HCT116 (cell line): ENCODE measurements at regions not wholly inside any gene's neighbourhood (a gene's known extent, or its start where the extent isn't known, plus 50 kb on each side); places are given as distances from the start of the nearest gene placed in this dataset.

ENCODE experiments used
- ATAC-seq: fragments of 200-7000 bp; cut with Tn5 transposase; 2 replicates; pipeline ENCODE4 v1.9.1; 2020; ENCODE audit warnings: mild to moderate bottlenecking, moderate library complexity
- BruUV-seq: library from RNA; stranded (reverse); fragments of 400-500 nt; replicated peaks from 2 replicates; lab custom pipeline; 2021; lab: Mats Ljungman, UMichigan
- CTCF ChIA-PET: fragments of 300-600 bp; sonication (Branson Sonifier 250); formaldehyde crosslinking; loops from one replicate; lab custom pipeline; 2021; ENCODE audit warnings: antibody characterized with exemption; lab: Charles Lee
- POLR2A ChIA-PET: fragments of 300-600, 350-600 bp; sonication (Branson Sonifier 250); formaldehyde crosslinking; loops from one replicate; lab custom pipeline; 2021; ENCODE audit warnings: antibody characterized with exemption; lab: Charles Lee
- RAD21 ChIA-PET, 2 experiments: fragments of 300-600 bp; sonication (Branson Sonifier 250); formaldehyde crosslinking; loops; one replicate each; lab custom pipeline; 2023; ENCODE audit warnings: low total read pairs in 2 of 2; ENCODE audit not compliant: uncharacterized antibody in 2 of 2, unreplicated experiment in 2 of 2, low non-redundant PET in 1 of 2; lab: Charles Lee
- DNase-seq: peaks from one replicate; pipeline ENCODE4 v3.0.0-alpha.2; 2010; ENCODE audit warnings: low read depth, low spot score
- H2AFZ ChIP-seq: fragments of 200-600 bp; shearing (Covaris generic), sonication (generic); 2 replicates; pipeline ENCODE4 v1.6.1; 2017; ENCODE audit warnings: low read depth, mixed run types, mixed read lengths, antibody characterized with exemption, low read length; ENCODE audit not compliant: poor library complexity, severe bottlenecking
- H3K27ac ChIP-seq: 2 replicates; pipeline ENCODE4 v1.5.1; 2012; ENCODE audit warnings: low read depth, low read length
- H3K27me3 ChIP-seq: fragments of 200-600 bp; sonication (generic); 2 replicates; pipeline ENCODE4 v1.6.1; 2016; ENCODE audit warnings: mixed run types, low read length, mixed read lengths; ENCODE audit not compliant: insufficient read depth
- H3K36me3 ChIP-seq, 2 experiments: fragments of 200-500 bp in 1 of 2; fragments of 200-600 bp in 1 of 2; sonication (Bioruptor generic) in 1 of 2; sonication (generic) in 1 of 2; 2 replicates each; pipeline versions ENCODE4 v1.5.1 to v1.6.1; 2014 to 2016; ENCODE audit warnings: low read length in 2 of 2, inconsistent platforms in 1 of 2, mixed read lengths in 1 of 2, mixed run types in 1 of 2; ENCODE audit not compliant: insufficient read depth in 2 of 2, control insufficient read depth in 1 of 2
- H3K4me1 ChIP-seq, 2 experiments: fragments of 200-600 bp in 1 of 2; sonication (generic) in 1 of 2; 2 replicates each; pipeline versions ENCODE4 v1.5.1 to v1.6.1; 2012 to 2017; ENCODE audit warnings: low read length in 2 of 2, inconsistent platforms in 1 of 2, mild to moderate bottlenecking in 1 of 2, mixed read lengths in 1 of 2, mixed run types in 1 of 2, moderate library complexity in 1 of 2; ENCODE audit not compliant: insufficient read depth in 2 of 2, control insufficient read depth in 1 of 2
- H3K4me2 ChIP-seq: fragments of 200-600 bp; sonication (generic); 2 replicates; pipeline ENCODE4 v1.6.1; 2017; ENCODE audit warnings: mixed run types, low read length, mixed read lengths
- H3K4me3 ChIP-seq, 2 experiments: fragments of 200-600 bp in 1 of 2; sonication (generic) in 1 of 2; replicated peaks in 1 of 2; 2 replicates each; pipeline ENCODE4 v1.5.1; 2011 to 2016; ENCODE audit warnings: low read length in 2 of 2, control low read depth in 1 of 2, low read depth in 1 of 2, mild to moderate bottlenecking in 1 of 2, mixed read lengths in 1 of 2, mixed run types in 1 of 2
- H3K79me2 ChIP-seq: fragments of 200-600 bp; sonication (generic); 2 replicates; pipeline ENCODE4 v1.6.1; 2017; ENCODE audit warnings: mild to moderate bottlenecking, mixed run types, low read length, moderate library complexity, mixed read lengths; ENCODE audit not compliant: insufficient read depth
- H3K9ac ChIP-seq: fragments of 200-600 bp; sonication (generic); 2 replicates; pipeline ENCODE4 v1.6.1; 2016; ENCODE audit warnings: low read length, mixed read lengths
- H3K9me2 ChIP-seq: fragments of 200-600 bp; sonication (generic), shearing (Covaris generic); 2 replicates; pipeline ENCODE4 v1.6.1; 2017; ENCODE audit warnings: mixed run types, mild to moderate bottlenecking, moderate library complexity; ENCODE audit not compliant: insufficient read depth
- H3K9me3 ChIP-seq, 2 experiments: fragments of 200-500 bp in 1 of 2; fragments of 200-600 bp in 1 of 2; sonication (Bioruptor generic) in 1 of 2; sonication (generic) in 1 of 2; 2 replicates each; pipeline ENCODE4 v1.6.1; 2014 to 2017; ENCODE audit warnings: low read length in 2 of 2, mixed read lengths in 2 of 2, inconsistent platforms in 1 of 2, low read depth in 1 of 2, mild to moderate bottlenecking in 1 of 2, mixed run types in 1 of 2, moderate library complexity in 1 of 2; ENCODE audit not compliant: control insufficient read depth in 1 of 2, insufficient read depth in 1 of 2
- H4K20me1 ChIP-seq: fragments of 200-600 bp; sonication (generic), shearing (Covaris generic); 2 replicates; pipeline ENCODE4 v1.6.1; 2017; ENCODE audit warnings: mixed run types, mild to moderate bottlenecking, moderate library complexity; ENCODE audit not compliant: insufficient read depth
- CEBPB ChIP-seq: IDR thresholded peaks from 2 replicates; pipeline ENCODE4 v1.6.1; 2012; ENCODE audit warnings: low read depth
- ELF1 ChIP-seq: IDR thresholded peaks from 2 replicates; pipeline ENCODE4 v1.6.1; 2012; ENCODE audit warnings: low read depth, borderline replicate concordance
- EZH2 ChIP-seq: fragments of 200-600 bp; sonication (generic); IDR thresholded peaks from 2 replicates; pipeline ENCODE4 v1.6.1; 2017; ENCODE audit warnings: antibody characterized with exemption, mixed run types
- EZH2phosphoT487 ChIP-seq: fragments of 200-600 bp; IDR thresholded peaks from 2 replicates; pipeline ENCODE4 v1.6.1; 2018; ENCODE audit warnings: antibody characterized with exemption, borderline replicate concordance
- FOSL1 ChIP-seq: IDR thresholded peaks from 2 replicates; pipeline ENCODE4 v1.6.1; 2012; ENCODE audit warnings: low read depth
- POLR2A ChIP-seq: IDR thresholded peaks from 2 replicates; pipeline ENCODE4 v1.7.0; 2011; ENCODE audit warnings: borderline replicate concordance; ENCODE audit not compliant: insufficient read depth, insufficient read length; ENCODE audit errors: extremely low read depth
- SP1 ChIP-seq: IDR thresholded peaks from 2 replicates; pipeline ENCODE4 v1.6.1; 2012; ENCODE audit warnings: low read depth
- SRF ChIP-seq: IDR thresholded peaks from 2 replicates; pipeline ENCODE4 v1.6.1; 2012; ENCODE audit warnings: low read depth
- ZNF274 ChIP-seq: fragments of 200-500 bp; sonication (Bioruptor generic); IDR thresholded peaks from 2 replicates; pipeline ENCODE4 v1.6.1; 2014; ENCODE audit warnings: mild to moderate bottlenecking, low read depth, low read length, inconsistent platforms
- intact Hi-C: fragments of 100-400 bp; cut with micrococcal nuclease; formaldehyde crosslinking; loops from 2 replicates; pipeline ENCODE4 v1.10.0; 2022
- TF ChIP-seq, protein P1 (sequence below): IDR thresholded peaks from 2 replicates; pipeline ENCODE4 v1.6.1; 2012; ENCODE audit warnings: low read depth
- TF ChIP-seq, protein P2 (sequence below): IDR thresholded peaks from 2 replicates; pipeline ENCODE4 v1.6.1; 2011; ENCODE audit warnings: mild to moderate bottlenecking, low read length, moderate library complexity; ENCODE audit not compliant: insufficient replicate concordance; ENCODE audit errors: extremely low read depth

DNA sequence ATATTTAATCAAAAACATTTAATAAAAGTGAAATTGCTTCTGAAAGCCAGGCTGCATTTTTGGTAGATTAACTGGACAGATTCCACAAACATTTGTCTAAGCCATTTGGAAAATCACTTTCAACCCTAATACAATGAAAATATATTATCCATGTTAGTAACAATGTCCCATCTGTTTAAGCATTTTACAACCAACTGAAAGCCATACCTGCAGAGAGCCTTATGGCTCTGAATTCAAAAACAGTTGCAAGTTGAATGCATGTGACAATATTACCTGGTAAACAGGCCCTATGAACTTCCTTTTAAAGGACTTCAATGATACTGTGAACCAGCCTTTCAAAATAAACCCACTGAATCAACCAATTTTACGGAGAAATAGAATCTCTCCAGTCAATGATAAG is 468.1 kb downstream of the BTG1 start:
- Histone ChIP-seq H3K79me2 (no peaks in the 10 kb centered on the region), H3K4me3 (no peak overlapping the region), H3K4me2 (no peak overlapping the region), H4K20me1 (no peaks in the 10 kb centered on the region), H3K27me3 (no peaks in the 10 kb centered on the region), H2AFZ (no peak overlapping the region)
- ATAC-seq (no peak), DNase-seq (no peak)
- intact Hi-C loops, result no loop called here
- CTCF ChIA-PET, result no interaction called here
- RAD21 ChIA-PET, result no interaction called here
- TF ChIP-seq ELF1 (no peak), SP1 (no peak), SRF (no peak), CEBPB (no peak), EZH2 (no peak)
- TF ChIP-seq, protein P1, sequence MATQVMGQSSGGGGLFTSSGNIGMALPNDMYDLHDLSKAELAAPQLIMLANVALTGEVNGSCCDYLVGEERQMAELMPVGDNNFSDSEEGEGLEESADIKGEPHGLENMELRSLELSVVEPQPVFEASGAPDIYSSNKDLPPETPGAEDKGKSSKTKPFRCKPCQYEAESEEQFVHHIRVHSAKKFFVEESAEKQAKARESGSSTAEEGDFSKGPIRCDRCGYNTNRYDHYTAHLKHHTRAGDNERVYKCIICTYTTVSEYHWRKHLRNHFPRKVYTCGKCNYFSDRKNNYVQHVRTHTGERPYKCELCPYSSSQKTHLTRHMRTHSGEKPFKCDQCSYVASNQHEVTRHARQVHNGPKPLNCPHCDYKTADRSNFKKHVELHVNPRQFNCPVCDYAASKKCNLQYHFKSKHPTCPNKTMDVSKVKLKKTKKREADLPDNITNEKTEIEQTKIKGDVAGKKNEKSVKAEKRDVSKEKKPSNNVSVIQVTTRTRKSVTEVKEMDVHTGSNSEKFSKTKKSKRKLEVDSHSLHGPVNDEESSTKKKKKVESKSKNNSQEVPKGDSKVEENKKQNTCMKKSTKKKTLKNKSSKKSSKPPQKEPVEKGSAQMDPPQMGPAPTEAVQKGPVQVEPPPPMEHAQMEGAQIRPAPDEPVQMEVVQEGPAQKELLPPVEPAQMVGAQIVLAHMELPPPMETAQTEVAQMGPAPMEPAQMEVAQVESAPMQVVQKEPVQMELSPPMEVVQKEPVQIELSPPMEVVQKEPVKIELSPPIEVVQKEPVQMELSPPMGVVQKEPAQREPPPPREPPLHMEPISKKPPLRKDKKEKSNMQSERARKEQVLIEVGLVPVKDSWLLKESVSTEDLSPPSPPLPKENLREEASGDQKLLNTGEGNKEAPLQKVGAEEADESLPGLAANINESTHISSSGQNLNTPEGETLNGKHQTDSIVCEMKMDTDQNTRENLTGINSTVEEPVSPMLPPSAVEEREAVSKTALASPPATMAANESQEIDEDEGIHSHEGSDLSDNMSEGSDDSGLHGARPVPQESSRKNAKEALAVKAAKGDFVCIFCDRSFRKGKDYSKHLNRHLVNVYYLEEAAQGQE, result no peak
- TF ChIP-seq, all 23 proteins: peak for 0
- no peaks in the 10 kb centered on the region for H3K36me3 ChIP-seq
- no peak overlapping the region for H3K27ac ChIP-seq
- no peak overlapping the region for H3K9ac ChIP-seq
- no peaks in the 10 kb centered on the region for H3K9me2 ChIP-seq
- BruUV-seq, result no TSS peak
- H3K4me1 ChIP-seq, result no peaks in the 10 kb centered on the region
- no peaks in the 10 kb centered on the region for H3K9me3 ChIP-seq
- POLR2A ChIA-PET, result no interaction called here

DNA sequence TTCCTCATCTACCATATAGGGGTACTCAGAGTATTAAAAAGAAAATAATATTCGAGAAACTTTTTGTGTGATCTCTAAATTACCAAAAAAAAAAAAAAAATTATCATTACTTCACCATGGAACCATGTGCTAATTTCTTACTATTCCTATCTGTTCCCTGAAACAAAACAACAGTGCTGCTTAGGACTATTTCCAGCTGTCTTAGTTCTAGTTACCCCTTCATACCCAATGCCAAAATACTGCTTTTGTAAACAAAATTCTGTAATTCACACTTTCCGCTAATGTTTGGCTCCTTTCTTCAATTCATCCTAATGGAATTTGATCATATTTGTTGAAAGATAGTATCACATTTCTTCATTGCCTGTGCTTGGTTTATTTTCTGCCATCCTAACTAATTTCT is 470.2 kb downstream of the BTG1 start:
- BruUV-seq, result no TSS peak
- no peaks in the 10 kb centered on the region for H3K27me3 ChIP-seq
- TF ChIP-seq, protein P1, result no peak
- TF ChIP-seq, protein P2, sequence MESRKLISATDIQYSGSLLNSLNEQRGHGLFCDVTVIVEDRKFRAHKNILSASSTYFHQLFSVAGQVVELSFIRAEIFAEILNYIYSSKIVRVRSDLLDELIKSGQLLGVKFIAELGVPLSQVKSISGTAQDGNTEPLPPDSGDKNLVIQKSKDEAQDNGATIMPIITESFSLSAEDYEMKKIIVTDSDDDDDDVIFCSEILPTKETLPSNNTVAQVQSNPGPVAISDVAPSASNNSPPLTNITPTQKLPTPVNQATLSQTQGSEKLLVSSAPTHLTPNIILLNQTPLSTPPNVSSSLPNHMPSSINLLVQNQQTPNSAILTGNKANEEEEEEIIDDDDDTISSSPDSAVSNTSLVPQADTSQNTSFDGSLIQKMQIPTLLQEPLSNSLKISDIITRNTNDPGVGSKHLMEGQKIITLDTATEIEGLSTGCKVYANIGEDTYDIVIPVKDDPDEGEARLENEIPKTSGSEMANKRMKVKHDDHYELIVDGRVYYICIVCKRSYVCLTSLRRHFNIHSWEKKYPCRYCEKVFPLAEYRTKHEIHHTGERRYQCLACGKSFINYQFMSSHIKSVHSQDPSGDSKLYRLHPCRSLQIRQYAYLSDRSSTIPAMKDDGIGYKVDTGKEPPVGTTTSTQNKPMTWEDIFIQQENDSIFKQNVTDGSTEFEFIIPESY, result no peak
- TF ChIP-seq SRF, result no peak
- TF ChIP-seq FOSL1, result no peak
- TF ChIP-seq SP1, result no peak
- TF ChIP-seq ZNF274, result no peak
- TF ChIP-seq POLR2A, result no peak
- TF ChIP-seq EZH2phosphoT487, result no peak

More for the DNA sequence above, 470.2 kb downstream of the BTG1 start:
- H3K36me3 ChIP-seq, result no peaks in the 10 kb centered on the region
- H3K4me3 ChIP-seq, result no peak overlapping the region
- H3K4me1 ChIP-seq, result no peaks in the 10 kb centered on the region
- H4K20me1 ChIP-seq, result no peaks in the 10 kb centered on the region
- ChIA-PET CTCF (no interaction called here), RAD21 (no interaction called here), POLR2A (no interaction called here)
- no peak overlapping the region for H2AFZ ChIP-seq
- no peak overlapping the region for H3K4me2 ChIP-seq
- DNase-seq (no peak), ATAC-seq (no peak)
- H3K9me2 ChIP-seq, result no peaks in the 10 kb centered on the region
- intact Hi-C loops, result no loop called here
- H3K9ac ChIP-seq, result no peak overlapping the region
- H3K79me2 ChIP-seq, result no peaks in the 10 kb centered on the region
- H3K27ac ChIP-seq, result no peak overlapping the region
- H3K9me3 ChIP-seq, result no peaks in the 10 kb centered on the region
